NOMO-1 treated with dmso at 0.1 percent for 144 hours (cell line): ENCODE measurements at regions not wholly inside any gene's neighbourhood (a gene's known extent, or its start where the extent isn't known, plus 50 kb on each side); places are given as distances from the start of the nearest gene placed in this dataset.

ENCODE experiments used
- DNase-seq: peaks from one replicate; lab custom pipeline; 2025; ENCODE audit not compliant: unreplicated experiment; lab: John Stamatoyannopoulos, UW

- DNase-seq = no peak
Measured at GRCh38 chr13:107075576-107075975, 507.6 kb upstream of the ARGLU1 start.

GRCh38 chr13:107070792-107071191 lies 502.9 kb upstream of the ARGLU1 start:
- no peak for DNase-seq

- no peak for DNase-seq
Measured at GRCh38 chr13:107069108-107069776, 501.3 kb upstream of the ARGLU1 start.

- DNase-seq = no peak
Measured at GRCh38 chr13:107067381-107067780, 499.4 kb upstream of the ARGLU1 start.

GRCh38 chr13:107066355-107066754 lies 498.4 kb upstream of the ARGLU1 start:
- DNase-seq = no peak

GRCh38 chr13:107065036-107065435 lies 497.1 kb upstream of the ARGLU1 start:
- DNase-seq = no peak

GRCh38 chr13:107057028-107057631 lies 489.2 kb upstream of the ARGLU1 start:
- no peak for DNase-seq

- no peak for DNase-seq
Measured at GRCh38 chr13:107043021-107043956, 475.4 kb upstream of the ARGLU1 start.

DNA sequence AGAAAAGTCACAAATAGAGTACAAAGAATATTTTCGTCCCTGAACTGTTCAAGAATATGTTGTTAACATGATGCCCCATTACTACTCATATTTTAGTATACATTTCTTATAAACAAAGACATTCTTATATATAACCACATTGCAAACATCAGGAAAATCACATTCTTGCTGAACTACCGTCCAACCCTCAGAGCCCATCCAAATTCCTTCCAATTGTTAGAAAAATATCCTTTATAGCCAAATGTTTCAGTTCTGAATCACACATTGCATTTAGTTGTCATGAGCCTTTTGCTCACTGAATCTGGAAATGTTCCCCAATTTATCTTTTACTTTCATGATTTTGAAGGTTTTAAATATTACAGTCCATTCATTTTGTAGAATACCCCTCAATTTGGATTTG lies 467.8 kb upstream of the ARGLU1 start:
- no peak for DNase-seq

DNA sequence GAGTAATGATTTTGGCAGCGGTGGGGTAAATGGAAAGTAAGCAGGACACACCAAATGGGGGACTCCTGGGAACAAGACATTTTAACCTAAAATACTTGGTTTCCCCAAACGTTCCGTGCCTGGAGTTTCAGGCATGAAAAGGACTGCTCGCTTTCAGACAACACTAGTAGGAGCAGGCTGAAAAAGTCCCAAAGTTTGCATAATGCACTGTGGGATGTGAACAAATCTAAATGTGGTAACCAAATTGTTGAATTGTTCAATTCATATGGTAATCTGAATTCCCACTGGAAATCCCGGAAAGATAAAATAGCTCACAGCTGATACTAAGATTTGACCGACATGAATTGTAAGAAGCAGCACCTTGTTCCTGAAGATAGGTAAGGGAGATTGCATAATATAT lies 467.2 kb upstream of the ARGLU1 start:
- DNase-seq = no peak

GRCh38 chr13:107034236-107034872 lies 466.4 kb upstream of the ARGLU1 start:
- no peak for DNase-seq

GRCh38 chr13:107031716-107032115 lies 463.8 kb upstream of the ARGLU1 start:
- no peak for DNase-seq

GRCh38 chr13:107028751-107029150 lies 460.8 kb upstream of the ARGLU1 start:
- no peak for DNase-seq

DNA sequence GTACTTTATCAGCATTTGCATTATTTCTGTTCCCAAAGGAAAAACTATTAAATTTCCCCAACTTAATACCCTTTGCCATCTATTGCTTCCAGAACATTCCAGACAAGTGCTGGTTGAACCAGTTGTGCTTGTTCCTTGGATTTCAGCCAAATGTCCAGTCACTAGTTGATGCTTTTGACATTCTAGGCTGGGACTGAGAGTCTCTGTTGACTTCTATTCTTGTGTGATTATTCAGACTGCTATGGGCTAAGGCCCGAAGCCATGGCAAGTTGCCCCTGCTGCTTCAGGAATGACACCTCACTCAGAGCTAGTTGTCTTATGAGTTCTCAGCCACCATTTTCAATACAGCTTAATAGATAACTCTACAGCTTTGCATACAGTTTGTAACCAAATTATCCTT lies 458.1 kb upstream of the ARGLU1 start:
- no peak for DNase-seq

- DNase-seq = no peak
Measured at GRCh38 chr13:107023335-107023734, 455.4 kb upstream of the ARGLU1 start.

GRCh38 chr13:107020393-107020792 lies 452.5 kb upstream of the ARGLU1 start:
- DNase-seq = no peak

DNA sequence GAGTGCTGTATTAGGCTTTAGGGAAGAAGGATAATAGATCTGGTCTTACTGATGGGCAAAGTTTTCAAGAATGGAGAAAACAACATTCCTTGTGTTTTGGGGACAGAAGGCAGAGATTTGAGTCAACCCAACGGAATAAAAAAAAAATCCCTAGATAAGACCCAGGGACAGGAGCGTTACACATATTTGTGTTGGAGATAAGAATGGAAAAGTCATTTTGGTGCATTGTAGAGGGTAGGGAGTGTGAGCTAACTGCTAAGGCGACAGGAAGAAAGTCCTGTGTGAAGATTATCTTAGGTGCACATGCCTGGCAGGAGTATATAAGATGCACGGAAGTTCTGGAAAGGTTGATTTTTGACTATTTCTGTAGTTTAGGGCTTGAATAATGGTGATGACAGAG lies 450.3 kb upstream of the ARGLU1 start:
- no peak for DNase-seq

DNA sequence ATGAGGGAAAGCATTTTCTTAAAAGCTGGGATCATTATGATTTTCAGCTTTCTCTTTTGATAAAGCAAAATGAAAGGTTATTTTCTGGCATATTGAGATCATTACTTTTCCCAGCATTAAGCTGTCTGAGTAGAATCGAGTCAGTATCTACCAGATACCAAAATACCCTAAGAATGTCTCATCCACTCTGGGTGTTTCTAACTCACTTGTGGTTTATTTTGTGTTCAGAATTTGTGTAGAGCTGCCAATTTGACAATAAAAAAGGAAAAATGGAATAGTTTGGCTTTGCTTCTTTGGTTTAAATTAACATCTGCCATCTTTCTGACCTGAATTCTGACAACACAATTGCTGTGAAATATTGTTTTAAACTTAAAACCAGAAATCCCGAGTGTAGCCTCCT lies 438.7 kb upstream of the ARGLU1 start:
- no peak for DNase-seq

GRCh38 chr13:107005577-107005976 lies 437.6 kb upstream of the ARGLU1 start:
- DNase-seq = no peak

GRCh38 chr13:107003911-107004310 lies 436.0 kb upstream of the ARGLU1 start:
- DNase-seq = no peak

DNA sequence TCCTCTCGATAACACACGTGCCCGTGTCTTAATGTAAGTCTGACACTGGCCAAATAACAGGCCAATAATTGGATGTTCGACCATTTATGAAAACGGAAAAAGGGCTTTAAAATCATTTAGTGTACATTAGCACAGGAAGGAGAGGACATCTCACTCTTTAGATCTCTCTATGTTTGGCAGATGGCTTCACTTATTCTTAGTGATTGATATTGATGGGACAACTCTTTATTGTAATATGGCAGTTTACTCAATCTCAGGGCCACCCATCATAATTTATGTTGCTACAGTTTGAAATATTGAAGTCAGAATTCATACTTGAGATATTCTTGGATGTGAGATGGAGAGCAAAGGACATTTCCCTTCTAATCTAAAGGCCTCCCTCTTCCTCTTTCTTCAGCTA lies 430.7 kb upstream of the ARGLU1 start:
- no peak for DNase-seq
